HG02970 (cell line): ENCODE measurements at regions not wholly inside any gene's neighbourhood (a gene's known extent, or its start where the extent isn't known, plus 50 kb on each side); places are given as distances from the start of the nearest gene placed in this dataset.

Experiments
- ATAC-seq: cut with Tn5 transposase; IDR thresholded peaks from one replicate; pipeline ENCODE4 v1.9.1; 2021; ENCODE audit warnings: mild to moderate bottlenecking, moderate library complexity, moderate number of reproducible peaks; ENCODE audit not compliant: unreplicated experiment, low FRiP score

- no peak for ATAC-seq
Observed at GRCh38 chr1:4265836-4266235, 365.8 kb upstream of the C1orf174 start.

GRCh38 chr1:4267381-4268261, 367.5 kb upstream of the C1orf174 start:
- ATAC-seq, result peak; percentile 94

- ATAC-seq, result no peak
Observed at GRCh38 chr1:4268262-4268888, 368.3 kb upstream of the C1orf174 start.

GRCh38 chr1:4268889-4269284, 368.8 kb upstream of the C1orf174 start:
- no peak for ATAC-seq

- no peak for ATAC-seq
Observed at GRCh38 chr1:4269330-4269729, 369.3 kb upstream of the C1orf174 start.

GRCh38 chr1:4269952-4270570, 370.0 kb upstream of the C1orf174 start:
- no peak for ATAC-seq

GRCh38 chr1:4270651-4271337, 370.7 kb upstream of the C1orf174 start:
- ATAC-seq, result no peak

- no peak for ATAC-seq
Observed at GRCh38 chr1:4271338-4271998, 371.4 kb upstream of the C1orf174 start.

- ATAC-seq, result no peak
Observed at GRCh38 chr1:4272568-4272967, 372.5 kb upstream of the C1orf174 start.

- no peak for ATAC-seq
Observed at GRCh38 chr1:4273243-4273642, 373.2 kb upstream of the C1orf174 start.

- no peak for ATAC-seq
Observed at GRCh38 chr1:4273747-4274146, 373.7 kb upstream of the C1orf174 start.

GRCh38 chr1:4275083-4275482, 375.0 kb upstream of the C1orf174 start:
- ATAC-seq, result no peak

- ATAC-seq, result no peak
Observed at GRCh38 chr1:4276238-4276637, 376.2 kb upstream of the C1orf174 start.

GRCh38 chr1:4277598-4277997, 376.8 kb upstream of the AJAP1 start:
- ATAC-seq, result no peak

- no peak for ATAC-seq
Observed at GRCh38 chr1:4284976-4285375, 369.4 kb upstream of the AJAP1 start.

- ATAC-seq, result no peak
Observed at GRCh38 chr1:4292861-4293260, 361.5 kb upstream of the AJAP1 start.

- ATAC-seq, result no peak
Observed at GRCh38 chr1:4298361-4299083, 355.9 kb upstream of the AJAP1 start.

GRCh38 chr1:4301007-4301406, 353.4 kb upstream of the AJAP1 start:
- no peak for ATAC-seq

- ATAC-seq, result no peak
Observed at GRCh38 chr1:4303303-4303702, 351.1 kb upstream of the AJAP1 start.
